ENCODE measurements at regions not wholly inside any gene's neighbourhood (a gene's known extent, or its start where the extent isn't known, plus 50 kb on each side); places are given as distances from the start of the nearest gene placed in this dataset.
"Not testable (repeated sequence)": the region's sequence is repeated elsewhere in the genome, so short reads cannot be mapped to it uniquely, and the experiment has no call there.

GRCh38 chr16:49959552-49960277, 65.3 kb upstream of the CNEP1R1 start:
- no peaks in the 10 kb centered on the region for H3K4me1 Mint-ChIP-seq
- DNase-seq (ENCODE audit: low spot score in 2 of 2), result no peak
- H3K36me3 Mint-ChIP-seq, result no peaks in the 10 kb centered on the region
- no peak for ATAC-seq
- H3K27ac Mint-ChIP-seq, result no peak overlapping the region
- no peak overlapping the region for H3K4me3 Mint-ChIP-seq
- H3K9me3 Mint-ChIP-seq, result no peaks in the 10 kb centered on the region

- no peaks in the 10 kb centered on the region for H3K9me3 Mint-ChIP-seq
- H3K4me1 Mint-ChIP-seq, result no peaks in the 10 kb centered on the region
- ATAC-seq (no peak), DNase-seq (ENCODE audit: low spot score in 2 of 2) (no peak)
- H3K27ac Mint-ChIP-seq, result no peak overlapping the region
- H3K36me3 Mint-ChIP-seq, result no peaks in the 10 kb centered on the region
- H3K4me3 Mint-ChIP-seq, result no peak overlapping the region
Observed at GRCh38 chr16:49961089-49961488, 63.9 kb upstream of the CNEP1R1 start.

GRCh38 chr16:49962566-49962965, 62.5 kb upstream of the CNEP1R1 start:
- not testable (repeated sequence) for ATAC-seq; H3K27ac Mint-ChIP-seq; H3K36me3 Mint-ChIP-seq; H3K9me3 Mint-ChIP-seq; H3K4me1 Mint-ChIP-seq; DNase-seq (ENCODE audit: low spot score in 2 of 2); H3K4me3 Mint-ChIP-seq

GRCh38 chr16:49964316-49964715, 60.7 kb upstream of the CNEP1R1 start:
- no peaks in the 10 kb centered on the region for H3K9me3 Mint-ChIP-seq
- ATAC-seq (no peak), DNase-seq (ENCODE audit: low spot score in 2 of 2) (no peak)
- no peak overlapping the region for H3K27ac Mint-ChIP-seq
- H3K4me3 Mint-ChIP-seq, result no peak overlapping the region
- no peaks in the 10 kb centered on the region for H3K4me1 Mint-ChIP-seq
- H3K36me3 Mint-ChIP-seq, result no peaks in the 10 kb centered on the region

GRCh38 chr16:49964973-49965372, 60.1 kb upstream of the CNEP1R1 start:
- ATAC-seq (no peak), DNase-seq (ENCODE audit: low spot score in 2 of 2) (no peak)
- no peaks in the 10 kb centered on the region for H3K36me3 Mint-ChIP-seq
- no peak overlapping the region for H3K27ac Mint-ChIP-seq
- no peaks in the 10 kb centered on the region for H3K4me1 Mint-ChIP-seq
- H3K9me3 Mint-ChIP-seq, result no peaks in the 10 kb centered on the region
- no peak overlapping the region for H3K4me3 Mint-ChIP-seq

GRCh38 chr16:49967012-49967559, 57.9 kb upstream of the CNEP1R1 start:
- H3K36me3 Mint-ChIP-seq, result no peaks in the 10 kb centered on the region
- DNase-seq (ENCODE audit: low spot score in 2 of 2), result no peak
- H3K27ac Mint-ChIP-seq, result no peak overlapping the region
- H3K9me3 Mint-ChIP-seq, result no peaks in the 10 kb centered on the region
- no peak overlapping the region for H3K4me3 Mint-ChIP-seq
- no peaks in the 10 kb centered on the region for H3K4me1 Mint-ChIP-seq
- no peak for ATAC-seq

GRCh38 chr16:49969091-49970030, 55.7 kb upstream of the CNEP1R1 start:
- Mint-ChIP-seq H3K9me3 (no peaks in the 10 kb centered on the region), H3K36me3 (no peaks in the 10 kb centered on the region), H3K4me3 (no peak overlapping the region), H3K27ac (no peak overlapping the region), H3K4me1 (no peaks in the 10 kb centered on the region)
- ATAC-seq, result no peak
- DNase-seq (ENCODE audit: low spot score in 2 of 2), result no peak

- no peaks in the 10 kb centered on the region for H3K9me3 Mint-ChIP-seq
- H3K4me3 Mint-ChIP-seq, result no peak overlapping the region
- no peak overlapping the region for H3K27ac Mint-ChIP-seq
- H3K4me1 Mint-ChIP-seq, result no peaks in the 10 kb centered on the region
- ATAC-seq (no peak), DNase-seq (ENCODE audit: low spot score in 2 of 2) (no peak)
- H3K36me3 Mint-ChIP-seq, result no peaks in the 10 kb centered on the region
Observed at GRCh38 chr16:49970797-49971431, 54.1 kb upstream of the CNEP1R1 start.

GRCh38 chr16:49972280-49972679, 52.7 kb upstream of the CNEP1R1 start:
- H3K4me3 Mint-ChIP-seq, result no peak overlapping the region
- no peaks in the 10 kb centered on the region for H3K36me3 Mint-ChIP-seq
- ATAC-seq, result no peak
- H3K27ac Mint-ChIP-seq, result no peak overlapping the region
- DNase-seq (ENCODE audit: low spot score in 2 of 2), result no peak
- no peaks in the 10 kb centered on the region for H3K4me1 Mint-ChIP-seq
- no peaks in the 10 kb centered on the region for H3K9me3 Mint-ChIP-seq

GRCh38 chr16:49972961-49973360, 52.1 kb upstream of the CNEP1R1 start:
- H3K4me1 Mint-ChIP-seq, result no peaks in the 10 kb centered on the region
- no peak for DNase-seq (ENCODE audit: low spot score in 2 of 2)
- no peaks in the 10 kb centered on the region for H3K36me3 Mint-ChIP-seq
- H3K9me3 Mint-ChIP-seq, result peaks cover 3% of the 10 kb centered on the region
- H3K27ac Mint-ChIP-seq, result no peak overlapping the region
- H3K4me3 Mint-ChIP-seq, result no peak overlapping the region
- no peak for ATAC-seq
